ENCODE measurements at regions not wholly inside any gene's neighbourhood (a gene's known extent, or its start where the extent isn't known, plus 50 kb on each side); places are given as distances from the start of the nearest gene placed in this dataset.
A peak's percentile ranks its signal among the peaks of the same experiment; 100 is the strongest.

DNA sequence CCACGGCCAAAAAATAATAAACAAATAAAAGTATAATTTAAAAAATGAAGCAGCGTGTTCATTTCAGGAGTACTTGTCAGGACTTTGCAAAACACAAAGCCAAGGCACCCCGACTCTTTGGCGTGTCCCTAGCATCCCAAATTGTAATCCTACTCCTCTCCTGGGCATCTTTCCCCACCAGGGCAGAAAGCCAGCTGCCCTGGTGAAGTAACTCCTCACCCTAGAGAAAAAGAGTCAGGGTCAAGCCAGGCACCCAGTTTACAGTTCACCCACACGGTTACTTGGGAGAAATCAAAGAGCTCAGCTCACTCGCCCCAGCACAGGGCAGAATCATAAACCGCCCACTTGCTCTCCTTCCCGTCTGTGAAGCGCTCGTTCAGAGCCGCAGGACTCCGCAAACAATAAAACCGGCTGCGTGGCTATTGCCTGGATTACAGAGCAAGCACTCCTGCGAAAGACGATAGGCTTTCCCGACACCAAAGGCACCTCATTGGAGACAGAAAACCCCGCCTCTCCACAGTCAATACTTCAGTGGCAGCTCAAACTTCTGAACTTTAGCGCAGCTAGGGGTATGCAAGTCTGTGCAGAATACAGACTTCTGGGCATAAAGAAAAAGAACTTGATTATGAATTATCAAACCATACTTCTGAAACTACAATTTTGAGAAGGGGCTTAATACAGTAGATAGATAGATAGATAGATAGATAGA, 73.0 kb upstream of the NHSL1 start (continued):
- TF ChIP-seq, protein P1, sequence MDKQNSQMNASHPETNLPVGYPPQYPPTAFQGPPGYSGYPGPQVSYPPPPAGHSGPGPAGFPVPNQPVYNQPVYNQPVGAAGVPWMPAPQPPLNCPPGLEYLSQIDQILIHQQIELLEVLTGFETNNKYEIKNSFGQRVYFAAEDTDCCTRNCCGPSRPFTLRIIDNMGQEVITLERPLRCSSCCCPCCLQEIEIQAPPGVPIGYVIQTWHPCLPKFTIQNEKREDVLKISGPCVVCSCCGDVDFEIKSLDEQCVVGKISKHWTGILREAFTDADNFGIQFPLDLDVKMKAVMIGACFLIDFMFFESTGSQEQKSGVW (CRISPR knock-in tag; IDR thresholded peaks at IDR 0.05; ENCODE audit: borderline replicate concordance): no peak; the same call in 1 of the 2 replicates
- TF ChIP-seq RNF219 (CRISPR knock-in tag; IDR thresholded peaks at IDR 0.05) (no peak), PAF1 (CRISPR knock-in tag; IDR thresholded peaks at IDR 0.05) (no peak), ZNF543 (CRISPR knock-in tag; IDR thresholded peaks at IDR 0.05) (peak; percentile 87), NR3C1 (CRISPR knock-in tag; IDR thresholded peaks at IDR 0.05) (no peak), AGO1 (IDR thresholded peaks at IDR 0.05; ENCODE audit: low read depth, low read length, poor library complexity, severe bottlenecking) (no peak), DRAP1 (CRISPR knock-in tag; IDR thresholded peaks at IDR 0.05) (peak; percentile 98), TCF7L2 (IDR thresholded peaks at IDR 0.05; ENCODE audit: low read depth, low read length) (no peak), FUBP1 (CRISPR knock-in tag; IDR thresholded peaks at IDR 0.05; ENCODE audit: borderline replicate concordance) (no peak), ZNF230 (CRISPR knock-in tag; IDR thresholded peaks at IDR 0.05) (peak; percentile 68; the same call in 1 of the 2 replicates), ZNF607 (CRISPR knock-in tag; IDR thresholded peaks at IDR 0.05; ENCODE audit: borderline replicate concordance) (no peak; the same call in 1 of the 2 replicates), PTBP1 (IDR thresholded peaks at IDR 0.05; ENCODE audit: low read depth, low read length, poor library complexity, severe bottlenecking) (no peak), MIXL1 (CRISPR knock-in tag; IDR thresholded peaks at IDR 0.05) (peak; percentile 58; the same call in 1 of the 2 replicates)
- TF ChIP-seq, protein P2, sequence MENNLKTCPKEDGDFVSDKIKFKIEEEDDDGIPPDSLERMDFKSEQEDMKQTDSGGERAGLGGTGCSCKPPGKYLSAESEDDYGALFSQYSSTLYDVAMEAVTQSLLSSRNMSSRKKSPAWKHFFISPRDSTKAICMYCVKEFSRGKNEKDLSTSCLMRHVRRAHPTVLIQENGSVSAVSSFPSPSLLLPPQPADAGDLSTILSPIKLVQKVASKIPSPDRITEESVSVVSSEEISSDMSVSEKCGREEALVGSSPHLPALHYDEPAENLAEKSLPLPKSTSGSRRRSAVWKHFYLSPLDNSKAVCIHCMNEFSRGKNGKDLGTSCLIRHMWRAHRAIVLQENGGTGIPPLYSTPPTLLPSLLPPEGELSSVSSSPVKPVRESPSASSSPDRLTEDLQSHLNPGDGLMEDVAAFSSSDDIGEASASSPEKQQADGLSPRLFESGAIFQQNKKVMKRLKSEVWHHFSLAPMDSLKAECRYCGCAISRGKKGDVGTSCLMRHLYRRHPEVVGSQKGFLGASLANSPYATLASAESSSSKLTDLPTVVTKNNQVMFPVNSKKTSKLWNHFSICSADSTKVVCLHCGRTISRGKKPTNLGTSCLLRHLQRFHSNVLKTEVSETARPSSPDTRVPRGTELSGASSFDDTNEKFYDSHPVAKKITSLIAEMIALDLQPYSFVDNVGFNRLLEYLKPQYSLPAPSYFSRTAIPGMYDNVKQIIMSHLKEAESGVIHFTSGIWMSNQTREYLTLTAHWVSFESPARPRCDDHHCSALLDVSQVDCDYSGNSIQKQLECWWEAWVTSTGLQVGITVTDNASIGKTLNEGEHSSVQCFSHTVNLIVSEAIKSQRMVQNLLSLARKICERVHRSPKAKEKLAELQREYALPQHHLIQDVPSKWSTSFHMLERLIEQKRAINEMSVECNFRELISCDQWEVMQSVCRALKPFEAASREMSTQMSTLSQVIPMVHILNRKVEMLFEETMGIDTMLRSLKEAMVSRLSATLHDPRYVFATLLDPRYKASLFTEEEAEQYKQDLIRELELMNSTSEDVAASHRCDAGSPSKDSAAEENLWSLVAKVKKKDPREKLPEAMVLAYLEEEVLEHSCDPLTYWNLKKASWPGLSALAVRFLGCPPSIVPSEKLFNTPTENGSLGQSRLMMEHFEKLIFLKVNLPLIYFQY (CRISPR knock-in tag; IDR thresholded peaks at IDR 0.05; ENCODE audit: borderline replicate concordance): no peak
- TF ChIP-seq, protein P3, sequence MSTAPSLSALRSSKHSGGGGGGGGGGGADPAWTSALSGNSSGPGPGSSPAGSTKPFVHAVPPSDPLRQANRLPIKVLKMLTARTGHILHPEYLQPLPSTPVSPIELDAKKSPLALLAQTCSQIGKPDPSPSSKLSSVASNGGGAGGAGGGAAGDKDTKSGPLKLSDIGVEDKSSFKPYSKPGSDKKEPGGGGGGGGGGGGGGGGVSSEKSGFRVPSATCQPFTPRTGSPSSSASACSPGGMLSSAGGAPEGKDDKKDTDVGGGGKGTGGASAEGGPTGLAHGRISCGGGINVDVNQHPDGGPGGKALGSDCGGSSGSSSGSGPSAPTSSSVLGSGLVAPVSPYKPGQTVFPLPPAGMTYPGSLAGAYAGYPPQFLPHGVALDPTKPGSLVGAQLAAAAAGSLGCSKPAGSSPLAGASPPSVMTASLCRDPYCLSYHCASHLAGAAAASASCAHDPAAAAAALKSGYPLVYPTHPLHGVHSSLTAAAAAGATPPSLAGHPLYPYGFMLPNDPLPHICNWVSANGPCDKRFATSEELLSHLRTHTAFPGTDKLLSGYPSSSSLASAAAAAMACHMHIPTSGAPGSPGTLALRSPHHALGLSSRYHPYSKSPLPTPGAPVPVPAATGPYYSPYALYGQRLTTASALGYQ (CRISPR knock-in tag; IDR thresholded peaks at IDR 0.05): peak; percentile 64; the same call in 1 of the 2 replicates
